ENCODE measurements at regions not wholly inside any gene's neighbourhood (a gene's known extent, or its start where the extent isn't known, plus 50 kb on each side); places are given as distances from the start of the nearest gene placed in this dataset.

DNA sequence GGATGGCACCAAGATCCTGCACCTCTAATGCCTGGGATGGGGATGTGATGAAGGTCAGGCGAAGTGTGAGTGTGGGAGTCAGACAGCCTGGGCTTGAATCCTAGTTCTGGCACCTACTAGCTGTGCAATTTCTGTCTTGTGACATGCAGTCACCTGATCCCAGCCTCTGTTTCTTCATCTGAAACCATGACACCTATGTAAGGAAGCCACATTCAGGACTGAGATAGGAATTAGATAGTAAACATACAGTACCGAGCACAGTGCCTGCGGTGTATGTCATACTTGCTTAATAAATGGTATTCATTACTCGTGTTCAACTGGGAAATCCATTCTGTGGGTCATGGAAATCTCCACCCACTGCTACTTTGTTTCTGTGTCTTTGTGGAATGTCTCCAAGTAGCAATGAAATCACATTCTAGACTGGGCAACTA is 140.6 kb upstream of the STC2 start:
- DNase-seq (ENCODE audit: low read depth): no peak

DNA sequence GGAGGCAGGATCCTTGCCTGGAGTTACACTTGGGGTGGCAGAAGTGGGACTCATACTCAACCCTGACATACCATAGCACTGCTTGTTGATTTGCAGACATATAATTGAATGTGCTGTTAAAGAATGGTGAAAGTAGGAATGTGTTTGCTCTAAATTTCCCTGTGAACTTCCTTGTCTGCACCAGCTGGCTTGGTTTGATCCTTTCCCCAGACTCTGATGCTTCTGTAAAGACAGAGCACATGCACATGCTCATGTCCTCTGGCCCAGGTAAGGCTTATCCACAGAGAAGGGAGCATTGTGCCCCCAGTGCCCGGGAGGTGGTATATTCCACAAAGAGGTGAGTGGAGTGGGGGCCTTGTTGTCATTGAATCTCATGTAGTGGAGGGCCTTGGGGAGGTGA is 138.0 kb upstream of the STC2 start:
- DNase-seq (ENCODE audit: low read depth): no peak

DNA sequence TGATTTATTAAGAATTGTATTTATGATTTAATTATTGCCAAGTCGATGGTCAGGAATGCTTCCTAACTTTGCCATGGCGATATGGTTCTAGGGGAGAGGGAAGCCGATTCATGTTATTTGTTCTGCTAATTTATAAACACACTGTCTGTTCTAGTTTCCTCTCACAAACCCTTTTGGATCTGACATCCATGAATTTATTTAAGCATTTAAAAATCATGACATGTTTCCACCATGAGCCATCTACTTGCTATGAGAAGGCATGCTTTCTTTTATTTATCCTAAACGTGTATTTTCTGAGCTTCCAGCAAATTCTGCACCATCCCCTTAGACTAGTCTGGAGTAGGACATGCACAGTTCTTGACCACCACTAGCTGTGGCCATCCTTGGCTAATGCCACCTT is 136.6 kb upstream of the STC2 start:
- no peak for DNase-seq (ENCODE audit: low read depth)

DNA sequence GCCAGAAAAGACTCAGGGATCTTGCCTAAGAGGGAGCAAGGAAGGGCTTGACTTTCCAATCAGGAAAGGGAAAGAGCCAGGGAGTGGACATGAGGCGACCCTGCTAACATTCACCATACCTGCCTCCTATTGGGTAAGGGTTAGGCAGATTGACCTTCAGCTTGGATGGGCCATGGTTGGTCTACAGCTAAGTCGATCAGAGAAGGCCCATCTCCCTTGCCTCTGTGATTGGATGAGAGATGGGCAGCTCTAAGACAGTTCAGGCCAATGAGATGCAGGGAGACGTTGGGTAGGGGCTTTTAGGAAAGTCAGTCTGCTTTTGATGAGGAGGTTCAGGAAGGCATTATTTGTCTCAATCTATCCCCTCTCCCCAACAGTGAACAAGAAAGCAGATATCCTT is 135.0 kb upstream of the STC2 start:
- no peak for DNase-seq (ENCODE audit: low read depth)

DNA sequence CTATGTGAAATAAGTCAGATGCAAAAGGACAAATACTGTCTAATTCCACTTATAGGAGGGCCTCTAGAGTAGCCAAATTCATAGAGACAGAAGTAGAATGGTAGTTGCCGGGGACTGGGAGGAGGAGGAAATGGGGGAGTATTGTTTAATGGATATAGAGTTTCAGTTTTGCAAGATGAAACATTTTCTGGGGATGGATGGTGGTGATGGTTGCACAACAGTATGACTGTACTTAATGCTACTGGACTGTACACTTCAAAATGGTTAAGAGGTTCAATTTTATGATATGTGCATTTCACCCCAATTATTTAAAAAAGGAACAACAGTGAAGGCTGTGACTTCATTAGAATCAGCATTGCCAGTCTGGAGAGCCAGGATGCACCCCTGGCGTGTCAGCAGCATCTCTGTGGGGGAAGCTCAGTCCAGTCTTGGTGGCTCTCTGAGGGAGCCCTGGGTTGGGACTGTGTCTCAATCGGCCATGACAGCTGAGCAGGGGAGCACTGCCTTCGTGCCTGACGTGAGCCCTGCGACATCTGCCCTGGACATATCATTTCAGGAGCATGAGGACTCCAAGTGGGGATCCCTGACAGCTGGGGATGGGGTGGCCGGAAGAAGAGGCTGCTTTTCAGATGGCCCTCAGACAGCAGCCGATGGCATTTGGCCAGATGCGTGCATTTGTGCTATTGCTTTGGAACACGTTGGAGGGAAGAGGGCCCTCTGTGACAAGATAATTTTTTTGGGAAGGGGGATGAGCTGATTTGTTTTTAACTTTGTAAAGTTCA is 130.8 kb upstream of the STC2 start:
- DNase-seq (ENCODE audit: low read depth): peak; percentile 85

DNA sequence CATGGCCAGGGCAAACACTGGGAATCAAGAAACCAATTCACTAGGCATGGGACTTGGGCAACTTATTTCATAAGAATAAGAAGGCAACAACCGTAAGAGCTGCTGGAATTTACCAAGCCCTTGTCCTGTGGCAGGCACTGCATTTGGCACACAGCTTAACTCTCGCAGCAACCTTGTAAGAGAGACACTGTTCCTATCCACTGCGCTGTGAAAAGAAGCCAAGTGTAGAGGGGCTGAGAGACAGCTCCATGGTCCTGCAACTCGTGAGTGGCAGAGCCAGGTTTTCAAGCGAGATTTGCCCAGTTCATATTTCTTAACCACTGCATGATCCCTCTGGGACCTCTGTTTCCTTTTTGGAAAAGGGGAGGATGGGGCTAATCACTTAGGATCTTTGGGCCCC is 129.3 kb upstream of the STC2 start:
- DNase-seq (ENCODE audit: low read depth): peak; percentile 98

DNA sequence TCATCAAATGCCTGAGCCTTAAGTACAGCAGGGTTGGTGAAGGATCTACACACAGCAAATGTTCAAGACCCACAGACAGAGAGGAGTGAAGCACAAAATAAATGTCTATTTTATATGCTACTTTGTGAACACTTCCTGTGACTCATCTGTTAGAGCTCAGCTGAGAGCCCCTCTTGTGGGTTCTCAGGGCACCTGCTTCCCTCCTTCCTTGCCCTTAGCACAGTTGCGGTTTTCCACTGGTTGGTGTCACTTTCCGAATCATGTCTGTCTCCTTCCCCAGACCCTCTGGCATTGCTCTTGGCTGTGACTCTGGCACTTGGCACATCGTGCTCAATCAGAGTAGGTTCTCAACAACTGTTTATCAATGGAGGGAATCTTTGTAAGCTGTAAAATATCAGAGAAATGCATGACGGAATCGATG is 128.5 kb upstream of the STC2 start:
- peak; percentile 100 for DNase-seq (ENCODE audit: low read depth)

DNA sequence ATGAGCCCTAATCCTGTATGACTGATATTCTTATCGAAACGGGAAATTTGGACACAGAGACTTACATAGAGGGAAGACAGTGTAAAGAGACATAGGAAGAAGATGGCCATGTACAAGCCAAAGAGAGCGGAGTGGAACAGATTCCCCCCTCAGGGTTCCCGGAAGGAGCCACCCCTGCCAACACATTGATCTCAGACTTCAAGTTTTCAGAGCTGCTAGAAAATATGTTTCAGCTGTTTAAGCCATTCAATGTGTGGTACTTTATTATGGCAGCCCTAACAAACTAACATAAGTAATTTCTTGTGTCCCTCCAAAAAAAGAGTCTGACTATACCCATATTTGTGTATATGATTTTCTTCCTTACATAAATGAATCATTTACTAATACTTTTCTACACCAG is 128.0 kb upstream of the STC2 start:
- no peak for DNase-seq (ENCODE audit: low read depth)

DNA sequence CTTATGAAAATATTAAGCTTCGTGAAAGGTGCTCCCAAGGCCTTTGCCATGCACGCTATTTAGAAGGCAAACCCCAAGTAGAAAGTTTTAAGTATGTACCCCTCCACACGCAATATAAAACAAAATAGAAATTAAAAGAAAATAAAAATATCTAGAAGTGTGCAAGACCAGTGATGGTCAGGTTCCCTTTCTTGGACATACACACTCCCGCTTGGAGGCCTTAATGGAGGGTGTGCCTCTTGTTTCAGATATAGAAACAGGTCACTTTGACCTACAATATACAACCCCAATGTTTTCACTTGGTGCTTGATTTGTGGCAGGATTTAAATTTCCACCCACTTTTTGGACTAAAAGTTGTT is 127.4 kb upstream of the STC2 start:
- no peak for DNase-seq (ENCODE audit: low read depth)

DNA sequence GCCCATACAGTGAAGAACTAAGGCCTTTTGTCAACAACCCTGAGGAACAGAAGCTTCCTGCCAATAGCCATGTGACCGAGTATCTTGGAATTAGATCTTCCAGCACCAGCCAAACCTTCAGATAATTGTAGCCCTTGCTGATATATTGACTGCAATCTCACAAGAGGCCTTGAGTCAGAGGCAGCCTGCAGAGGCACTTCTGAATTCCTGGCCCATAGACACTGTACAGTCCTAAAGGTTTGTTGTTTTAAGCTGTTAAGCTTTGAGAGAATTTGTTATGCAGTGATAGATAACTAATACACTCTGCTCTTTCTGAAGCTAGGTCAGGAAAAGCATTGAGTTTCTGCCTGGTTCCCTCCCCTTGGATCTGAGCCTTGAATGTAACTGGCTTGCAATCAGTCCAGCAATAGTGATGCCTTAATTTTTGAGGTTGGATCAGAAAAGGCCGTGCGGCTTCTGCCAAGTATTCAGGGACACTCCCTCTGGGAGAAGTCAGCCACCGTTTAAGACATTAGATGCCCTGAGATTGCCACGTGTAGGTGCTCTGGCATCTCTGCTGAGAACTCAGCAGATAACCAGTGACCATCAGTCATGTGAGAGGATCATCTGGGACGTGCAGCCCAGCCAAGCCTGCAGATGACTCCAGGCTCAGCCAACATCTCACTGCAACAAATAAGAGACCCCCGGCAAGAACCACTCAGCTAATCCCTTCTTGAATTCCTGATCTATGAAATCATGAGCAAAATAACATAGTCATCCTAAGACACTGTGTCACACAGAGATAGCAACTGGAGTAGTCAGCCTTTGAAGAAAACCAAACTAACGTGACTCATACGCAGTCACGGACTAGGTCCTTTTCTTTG is 126.8 kb upstream of the STC2 start:
- peak; percentile 100 for DNase-seq (ENCODE audit: low read depth)

DNA sequence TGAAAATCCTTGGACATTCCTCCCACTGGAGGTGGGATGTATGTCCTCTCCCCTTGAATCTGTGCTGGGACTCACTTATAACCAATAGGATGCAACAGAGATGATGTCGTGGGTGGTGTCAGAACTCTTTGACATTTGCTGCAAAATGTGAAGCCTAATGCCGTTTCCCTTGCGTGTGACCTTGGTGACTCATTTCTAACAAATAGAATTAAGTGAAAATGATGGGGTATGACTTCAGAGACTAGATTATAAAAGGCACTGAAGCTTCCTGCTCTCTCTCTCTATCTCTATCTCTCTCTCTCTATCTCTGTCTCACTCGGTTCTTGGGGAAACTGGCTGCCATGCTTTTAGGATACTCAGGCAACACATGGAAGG is 126.1 kb upstream of the STC2 start:
- DNase-seq (ENCODE audit: low read depth): peak; percentile 96

DNA sequence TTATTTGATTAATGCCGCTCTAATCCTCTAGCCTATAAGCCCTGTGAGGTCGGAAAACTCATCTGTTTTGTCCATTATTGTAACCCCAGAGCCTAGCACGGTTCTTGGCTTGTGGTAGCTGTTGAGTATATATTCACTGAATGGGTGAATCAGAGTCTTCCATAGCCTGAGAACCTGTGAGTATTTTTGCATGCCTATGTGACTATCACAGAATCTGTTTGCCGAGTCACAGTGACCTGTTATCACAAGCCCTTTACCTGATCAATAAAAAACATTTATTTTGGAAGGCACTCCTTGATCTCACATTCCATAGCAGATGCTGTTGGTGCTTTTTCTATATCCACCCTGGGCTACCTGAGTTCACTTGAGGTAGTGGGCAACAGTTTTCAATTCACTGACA is 125.0 kb upstream of the STC2 start:
- DNase-seq (ENCODE audit: low read depth): no peak

DNA sequence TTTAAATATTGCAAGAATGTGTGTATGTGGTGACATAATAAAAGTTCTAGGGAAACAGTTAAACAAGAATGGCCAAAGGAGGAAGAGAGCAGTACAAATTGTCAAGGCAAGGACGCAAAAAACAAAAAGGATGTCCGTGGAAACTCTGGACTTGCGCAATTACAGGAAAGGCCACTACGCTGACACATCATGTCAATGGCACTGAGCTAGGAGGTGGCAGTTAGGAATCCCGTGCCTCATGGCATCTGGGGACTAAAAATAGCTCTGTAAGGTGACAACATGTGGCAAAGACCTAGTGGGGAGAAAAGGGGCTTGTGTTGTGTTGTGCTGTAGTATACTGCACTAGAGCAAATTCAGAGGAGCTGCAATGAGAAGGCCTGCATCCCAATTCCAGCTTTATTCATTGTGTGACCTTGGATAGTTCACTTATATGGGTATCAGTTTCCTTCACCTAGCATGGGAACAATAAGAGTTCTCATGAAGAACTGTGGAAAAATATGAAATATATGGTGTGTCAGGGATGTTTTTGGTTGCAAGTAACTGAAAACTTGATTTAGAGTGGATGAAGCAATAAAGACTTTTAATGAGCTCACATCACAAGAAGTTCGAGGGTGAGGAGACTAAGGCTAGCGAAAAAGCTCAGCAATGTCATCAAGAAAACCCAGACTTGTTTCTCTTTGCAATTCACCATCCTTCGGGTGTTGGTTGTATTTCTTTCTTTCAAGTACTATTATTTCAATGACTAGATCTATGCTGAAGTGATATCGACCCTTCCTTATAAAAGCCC is 124.1 kb upstream of the STC2 start:
- DNase-seq (ENCODE audit: low read depth): peak; percentile 72

DNA sequence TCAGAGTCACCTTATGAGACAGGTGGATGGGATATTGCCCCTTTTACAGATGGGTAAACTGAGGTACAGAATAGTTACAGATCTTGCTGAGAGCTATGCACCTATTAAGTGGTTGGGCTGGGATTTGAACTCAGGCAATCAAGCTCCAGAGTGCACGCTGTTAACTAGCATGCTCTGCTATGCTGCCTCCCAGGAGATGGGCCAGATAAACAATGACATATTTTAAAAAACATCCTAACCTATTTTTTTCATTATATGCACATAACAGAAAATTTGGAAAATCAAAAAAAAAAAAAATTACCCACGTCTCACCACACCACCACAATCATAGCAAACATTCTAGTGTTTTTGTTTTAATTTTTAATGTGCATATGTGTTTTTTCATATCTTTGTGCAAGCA is 123.4 kb upstream of the STC2 start:
- DNase-seq (ENCODE audit: low read depth): no peak

DNA sequence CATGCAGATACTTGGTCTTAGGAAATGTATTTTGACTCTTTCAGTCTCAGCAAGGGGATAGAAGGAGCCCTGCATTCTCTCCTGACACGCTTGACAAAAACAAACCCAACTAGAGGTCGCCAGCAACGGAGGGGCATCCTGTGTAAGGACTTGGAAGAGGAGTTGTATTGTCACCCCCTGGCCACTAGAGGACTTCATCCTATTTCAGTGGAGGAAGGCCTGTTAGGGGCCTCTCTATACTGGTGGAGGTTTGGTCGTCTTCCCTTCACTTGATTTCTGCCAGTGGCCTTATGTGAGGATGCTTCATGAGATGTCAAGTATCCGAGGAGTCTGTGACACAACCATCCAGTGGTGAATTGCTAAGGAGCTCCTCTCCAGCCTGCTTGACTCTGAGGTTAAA is 122.8 kb upstream of the STC2 start:
- DNase-seq (ENCODE audit: low read depth): peak; percentile 45

DNA sequence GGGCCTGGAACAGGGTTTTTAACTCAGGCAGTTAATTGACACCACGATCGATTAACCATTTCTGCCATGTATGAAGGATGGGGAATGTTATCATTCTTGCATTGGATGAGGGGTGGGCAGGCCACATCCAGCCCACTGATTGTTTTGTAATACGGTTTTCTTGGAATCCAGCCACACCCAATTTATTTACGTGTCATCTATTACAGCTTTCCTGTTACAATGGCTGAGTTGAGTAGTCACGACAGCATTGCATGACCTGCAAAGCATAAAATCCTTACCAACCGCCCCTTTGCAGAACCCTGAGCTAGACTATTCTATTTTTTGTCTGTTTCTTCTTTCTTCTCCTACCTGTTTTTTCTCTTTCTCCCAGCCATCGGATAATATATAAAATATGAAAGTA is 122.0 kb upstream of the STC2 start:
- DNase-seq (ENCODE audit: low read depth): no peak

DNA sequence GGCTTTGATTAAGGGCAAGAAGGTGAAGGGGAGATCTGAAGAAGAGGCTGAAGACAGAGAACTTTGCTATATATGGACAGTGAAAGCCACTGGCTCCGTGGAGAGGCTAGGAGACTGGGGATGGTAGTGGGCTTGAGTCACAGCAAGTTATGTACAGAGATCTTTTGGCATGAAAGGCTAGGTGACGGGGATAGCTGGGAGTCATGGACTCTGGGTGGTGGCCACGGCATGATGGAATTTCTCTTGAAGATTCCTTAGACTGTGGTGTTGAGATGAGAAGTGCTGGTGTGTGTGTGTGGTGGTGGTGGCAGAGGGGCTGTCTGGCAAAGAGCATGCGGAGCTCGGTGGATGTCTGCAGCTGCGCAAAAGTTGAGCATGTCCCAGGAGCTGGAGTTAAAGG is 120.6 kb upstream of the STC2 start:
- DNase-seq (ENCODE audit: low read depth): no peak

DNA sequence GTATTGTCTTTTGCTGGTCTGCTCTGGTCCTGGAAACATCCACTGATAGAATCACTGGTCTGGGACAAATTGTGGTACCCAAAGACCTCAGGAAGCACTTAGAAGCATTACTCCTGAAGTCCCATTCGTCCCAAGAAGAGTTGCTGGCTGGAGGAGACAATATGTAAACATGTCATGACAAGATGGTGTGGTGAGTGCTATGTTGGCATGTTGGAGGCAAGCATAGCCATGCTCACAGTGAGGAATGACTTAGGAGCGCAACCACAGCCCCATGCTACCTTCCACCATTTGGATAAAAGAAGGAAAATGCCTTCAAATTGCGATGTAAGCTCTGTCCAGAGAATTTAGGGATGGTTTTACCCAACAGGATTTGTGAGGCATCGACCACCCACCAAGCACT is 115.8 kb upstream of the STC2 start:
- DNase-seq (ENCODE audit: low read depth): no peak

DNA sequence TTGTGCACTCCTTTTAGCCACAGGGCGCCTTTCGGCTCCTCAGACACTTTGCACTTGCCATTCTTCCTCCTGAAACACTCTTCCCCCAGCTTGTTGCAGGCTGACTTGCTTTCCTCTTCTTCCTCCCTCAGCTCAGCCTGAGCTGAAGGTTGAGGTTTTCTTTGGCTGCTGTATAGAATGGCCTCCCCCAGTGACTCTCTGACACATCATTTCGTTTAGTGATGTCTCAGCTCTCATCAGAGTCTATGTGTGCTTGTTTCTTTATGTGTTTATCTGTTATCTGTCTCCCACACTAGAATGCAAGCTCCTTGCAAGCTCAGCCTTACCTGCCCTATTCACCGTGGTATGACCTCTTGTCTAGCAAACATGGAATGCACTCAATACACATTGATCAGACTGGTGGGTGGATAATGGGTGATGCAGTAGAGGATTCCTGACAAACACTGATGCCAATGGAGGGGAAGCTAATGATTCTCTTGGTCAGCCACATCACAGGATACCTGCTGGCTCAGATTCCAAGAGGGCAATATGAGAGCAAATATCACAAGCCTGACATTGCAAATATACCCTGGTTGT is 112.9 kb upstream of the STC2 start:
- no peak for DNase-seq (ENCODE audit: low read depth)

DNA sequence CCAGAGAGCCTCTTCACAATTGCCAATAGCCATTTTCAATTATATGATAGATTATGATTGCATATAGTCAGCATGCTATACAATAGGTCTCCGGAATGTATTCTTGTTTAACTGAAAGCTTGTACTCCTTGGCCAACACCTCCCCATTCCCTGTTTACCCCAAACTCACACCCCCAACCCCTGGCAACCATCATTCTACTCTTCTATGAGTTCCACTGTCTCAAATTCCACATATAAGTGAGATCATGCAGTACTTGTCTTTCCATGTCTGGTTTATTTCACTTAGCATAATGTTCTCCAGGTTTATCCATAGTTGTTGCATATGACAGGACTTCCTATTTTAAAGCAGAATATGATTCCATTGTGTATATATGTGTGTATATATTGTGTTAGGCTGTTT is 110.7 kb upstream of the STC2 start:
- no peak for DNase-seq (ENCODE audit: low read depth)

DNA sequence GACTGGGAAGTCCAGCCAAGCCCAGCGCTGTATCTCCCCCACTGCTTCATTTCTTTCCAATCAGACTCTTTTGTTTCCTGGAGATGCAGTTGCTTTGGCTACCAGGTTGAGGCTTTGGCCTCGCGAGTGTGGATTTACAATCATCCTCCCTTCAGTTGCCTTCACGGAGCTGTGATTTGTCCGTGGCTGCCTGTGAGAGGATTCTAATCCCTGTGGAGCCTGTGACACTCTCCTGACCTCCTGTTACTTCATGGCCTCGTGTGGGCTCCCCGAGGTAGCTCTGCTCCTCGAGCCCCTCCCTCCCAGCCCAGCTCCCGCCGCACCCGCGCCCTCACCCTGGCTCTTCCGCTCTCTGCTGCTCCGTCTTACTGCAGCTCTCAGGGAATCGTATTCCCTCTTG is 107.2 kb upstream of the STC2 start:
- no peak for DNase-seq (ENCODE audit: low read depth)

DNA sequence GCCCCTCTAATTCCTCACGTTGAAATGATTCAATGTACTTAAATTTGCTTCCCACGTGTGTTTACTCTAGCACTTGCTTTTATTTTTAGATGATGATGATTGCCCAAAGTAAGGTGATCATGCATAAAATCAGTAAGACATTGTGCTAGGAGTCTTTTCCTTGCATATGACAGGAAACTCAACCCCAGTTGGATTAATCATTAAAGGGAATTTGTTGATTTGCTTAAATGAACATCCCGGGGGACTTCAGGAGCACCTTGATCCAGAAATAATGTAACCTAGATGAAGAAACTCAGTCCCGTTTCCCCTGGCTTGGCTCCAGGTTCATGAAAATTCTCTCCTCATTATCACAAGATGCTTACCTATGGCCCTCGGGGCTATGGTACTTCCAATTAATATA is 106.1 kb upstream of the STC2 start:
- no peak for DNase-seq (ENCODE audit: low read depth)
